OCI-LY3 (cell line): ENCODE measurements at regions not wholly inside any gene's neighbourhood (a gene's known extent, or its start where the extent isn't known, plus 50 kb on each side); places are given as distances from the start of the nearest gene placed in this dataset.
A peak's percentile ranks its signal among the peaks of the same experiment; 100 is the strongest.

ENCODE experiments used
- H2AFZ ChIP-seq: fragments of 200-600, 300-600 bp; shearing (Covaris generic); 2 replicates; pipeline ENCODE4 v1.6.0; 2014; ENCODE audit warnings: antibody characterized with exemption, low read depth, low read length
- H3K27ac ChIP-seq: fragments of 200-600, 300-600 bp; sonication (generic); 2 replicates; pipeline ENCODE4 v1.5.1; 2014; ENCODE audit warnings: mild to moderate bottlenecking, low read length, moderate library complexity, mixed read lengths
- H3K27me3 ChIP-seq: fragments of 200-600, 300-600 bp; sonication (generic); 2 replicates; pipeline ENCODE4 v1.6.1; 2014; ENCODE audit warnings: low read depth, low read length, mixed read lengths
- H3K36me3 ChIP-seq: fragments of 200-600, 300-600 bp; sonication (generic); replicated peaks from 2 replicates; pipeline ENCODE3; 2014; ENCODE audit warnings: low read depth, low read length, mixed read lengths
- H3K4me1 ChIP-seq: fragments of 300-600, 200-600 bp; sonication (generic); 2 replicates; pipeline ENCODE4 v1.6.1; 2014; ENCODE audit warnings: low read length, mixed read lengths
- H3K4me2 ChIP-seq: fragments of 200-600, 300-600 bp; sonication (generic); 2 replicates; pipeline ENCODE4 v1.6.1; 2014; ENCODE audit warnings: low read length, mixed read lengths
- H3K4me3 ChIP-seq: fragments of 300-600, 200-600 bp; sonication (generic); 2 replicates; pipeline ENCODE4 v1.5.1; 2014; ENCODE audit warnings: antibody characterized with exemption, mild to moderate bottlenecking, low read length, moderate library complexity
- H3K79me2 ChIP-seq: fragments of 300-600, 200-600 bp; shearing (Covaris generic); 2 replicates; pipeline ENCODE4 v1.6.1; 2014; ENCODE audit warnings: mild to moderate bottlenecking, low read length, mixed read lengths
- H3K9ac ChIP-seq: fragments of 300-600, 200-600 bp; shearing (Covaris generic); 2 replicates; pipeline ENCODE4 v1.6.0; 2014; ENCODE audit warnings: mild to moderate bottlenecking, low read length, moderate library complexity
- H3K9me3 ChIP-seq: fragments of 200-600, 300-600 bp; shearing (Covaris generic); 2 replicates; pipeline ENCODE4 v1.6.1; 2014; ENCODE audit warnings: low read length, mixed read lengths; ENCODE audit not compliant: insufficient read depth
- H4K20me1 ChIP-seq: fragments of 200-600, 300-600 bp; sonication (generic); 2 replicates; pipeline ENCODE4 v1.6.1; 2016; ENCODE audit warnings: low read length, mixed read lengths; ENCODE audit not compliant: insufficient read depth
- EZH2phosphoT487 ChIP-seq: fragments of 200-600 bp; shearing (Covaris generic); IDR thresholded peaks from 2 replicates; pipeline ENCODE4 v1.6.1; 2018; ENCODE audit warnings: antibody characterized with exemption, mixed run types, low read depth
- TF ChIP-seq, protein P1 (sequence below): fragments of 200-600, 300-600 bp; sonication (generic); IDR thresholded peaks from 2 replicates; pipeline ENCODE4 v1.5.1; 2014; ENCODE audit warnings: antibody characterized with exemption, low read length, low read depth

DNA sequence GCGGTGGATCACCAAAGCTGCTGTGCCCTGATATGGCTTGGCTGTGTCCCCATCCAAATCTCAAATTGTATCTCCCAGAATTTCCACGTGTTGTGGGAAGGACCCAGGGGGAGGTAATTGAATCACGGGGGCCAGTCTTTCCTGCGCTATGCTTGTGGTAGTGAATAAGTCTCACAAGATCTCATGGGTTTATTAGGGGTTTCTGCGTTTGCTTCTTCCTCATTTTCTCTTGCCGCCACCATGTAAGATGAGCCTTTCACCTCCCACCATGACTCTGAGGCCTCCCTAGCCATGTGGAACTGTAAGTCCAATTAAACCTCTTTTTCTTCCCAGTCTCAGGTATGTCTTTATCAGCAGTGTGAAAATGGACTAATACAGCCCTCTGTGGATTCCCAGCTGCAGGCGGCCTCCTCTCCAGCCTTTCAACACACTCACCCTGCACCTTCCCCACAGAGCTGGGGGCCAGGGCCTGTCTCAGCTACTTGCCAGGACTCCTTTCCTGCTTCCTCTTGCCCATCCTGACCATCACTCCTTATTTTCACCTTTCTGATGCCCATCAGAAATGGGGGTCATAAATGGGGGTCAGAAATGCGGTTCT is 57.2 kb upstream of the TOMM7 start:
- Histone ChIP-seq H3K9ac (no peak overlapping the region), H3K9me3 (no peaks in the 10 kb centered on the region)

DNA sequence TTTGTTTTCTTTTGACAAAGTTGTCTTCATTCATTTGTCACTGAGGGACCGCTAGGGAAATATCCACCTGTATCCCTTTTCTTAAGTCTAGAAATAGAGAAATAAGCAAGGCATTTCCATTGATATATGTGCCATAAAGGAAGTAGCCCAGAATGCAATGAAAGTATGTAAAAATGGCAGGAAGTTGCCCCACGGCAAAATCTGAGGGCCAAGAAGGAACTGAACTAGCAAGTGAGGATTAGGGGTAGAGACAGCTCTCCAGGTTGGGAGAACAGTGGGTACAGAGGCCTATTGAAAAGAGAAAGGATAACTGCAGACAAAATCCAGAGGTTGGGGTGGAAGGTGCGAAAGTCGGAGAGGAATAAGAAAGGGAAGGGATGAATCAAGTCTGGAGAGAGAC is 56.6 kb upstream of the TOMM7 start:
- no peak overlapping the region for H3K4me3 ChIP-seq
- 0 out of 2 replicates have a peak overlapping the region, but pooled peaks have one; percentile 39 for H2AFZ ChIP-seq
- no peaks in the 10 kb centered on the region for H4K20me1 ChIP-seq
- H3K9ac ChIP-seq, result no peak overlapping the region
- no peaks in the 10 kb centered on the region for H3K79me2 ChIP-seq
- TF ChIP-seq EZH2phosphoT487, result no peak
- TF ChIP-seq, protein P1, sequence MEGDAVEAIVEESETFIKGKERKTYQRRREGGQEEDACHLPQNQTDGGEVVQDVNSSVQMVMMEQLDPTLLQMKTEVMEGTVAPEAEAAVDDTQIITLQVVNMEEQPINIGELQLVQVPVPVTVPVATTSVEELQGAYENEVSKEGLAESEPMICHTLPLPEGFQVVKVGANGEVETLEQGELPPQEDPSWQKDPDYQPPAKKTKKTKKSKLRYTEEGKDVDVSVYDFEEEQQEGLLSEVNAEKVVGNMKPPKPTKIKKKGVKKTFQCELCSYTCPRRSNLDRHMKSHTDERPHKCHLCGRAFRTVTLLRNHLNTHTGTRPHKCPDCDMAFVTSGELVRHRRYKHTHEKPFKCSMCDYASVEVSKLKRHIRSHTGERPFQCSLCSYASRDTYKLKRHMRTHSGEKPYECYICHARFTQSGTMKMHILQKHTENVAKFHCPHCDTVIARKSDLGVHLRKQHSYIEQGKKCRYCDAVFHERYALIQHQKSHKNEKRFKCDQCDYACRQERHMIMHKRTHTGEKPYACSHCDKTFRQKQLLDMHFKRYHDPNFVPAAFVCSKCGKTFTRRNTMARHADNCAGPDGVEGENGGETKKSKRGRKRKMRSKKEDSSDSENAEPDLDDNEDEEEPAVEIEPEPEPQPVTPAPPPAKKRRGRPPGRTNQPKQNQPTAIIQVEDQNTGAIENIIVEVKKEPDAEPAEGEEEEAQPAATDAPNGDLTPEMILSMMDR, result no peak
- H3K4me1 ChIP-seq, result peaks cover 15% of the 10 kb centered on the region
- no peak overlapping the region for H3K27ac ChIP-seq
- no peaks in the 10 kb centered on the region for H3K9me3 ChIP-seq
- H3K36me3 ChIP-seq, result no peaks in the 10 kb centered on the region
- no peaks in the 10 kb centered on the region for H3K27me3 ChIP-seq
- no peak overlapping the region for H3K4me2 ChIP-seq

More for the DNA sequence above, 57.2 kb upstream of the TOMM7 start:
- Histone ChIP-seq H3K36me3 (no peaks in the 10 kb centered on the region), H3K27me3 (no peaks in the 10 kb centered on the region), H3K4me2 (no peak overlapping the region), H3K4me1 (peaks cover 21% of the 10 kb centered on the region), H3K79me2 (no peaks in the 10 kb centered on the region), H3K4me3 (no peak overlapping the region), H4K20me1 (no peaks in the 10 kb centered on the region), H3K27ac (no peak overlapping the region), H2AFZ (0 out of 2 replicates have a peak overlapping the region, but pooled peaks have one; percentile 39)
- TF ChIP-seq, protein P1, result no peak
- no peak for TF ChIP-seq EZH2phosphoT487

DNA sequence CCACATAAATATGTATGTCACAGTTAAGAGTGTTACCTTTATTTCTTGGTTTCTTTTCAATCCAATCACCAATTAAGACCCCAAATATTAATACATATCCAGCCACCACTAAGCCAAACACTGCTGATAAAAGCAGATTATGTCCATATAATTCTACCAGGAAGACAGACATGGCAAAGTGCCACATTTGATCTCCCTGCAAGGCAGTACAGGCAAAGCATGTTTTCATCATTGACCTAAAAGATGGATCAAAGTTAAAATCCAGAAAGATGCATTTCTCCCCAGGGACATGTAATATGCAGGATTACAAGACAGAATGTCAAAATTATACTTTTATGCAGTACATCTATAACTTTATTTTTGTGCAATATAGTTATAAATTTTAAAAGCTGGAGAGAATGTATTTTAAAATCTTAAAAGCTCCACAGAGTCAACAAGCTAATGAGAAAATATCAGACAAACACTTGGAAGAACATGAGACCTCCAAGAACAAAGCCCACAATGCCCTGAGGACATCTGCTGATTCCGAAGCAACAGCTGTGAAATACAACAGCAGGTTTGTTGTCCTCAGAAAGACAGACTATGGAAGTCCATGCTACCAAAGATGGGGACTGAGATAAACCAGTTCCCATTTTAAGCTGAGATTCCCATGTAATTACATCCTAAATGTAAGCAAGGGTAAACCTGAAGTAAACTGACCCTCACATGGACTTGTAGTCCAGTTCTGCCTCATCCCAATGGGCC is 54.5 kb upstream of the TOMM7 start:
- H3K9me3 ChIP-seq, result no peaks in the 10 kb centered on the region
- H3K4me1 ChIP-seq, result peaks cover 14% of the 10 kb centered on the region
- H3K4me2 ChIP-seq, result no peak overlapping the region
- H4K20me1 ChIP-seq, result no peaks in the 10 kb centered on the region
- no peak for TF ChIP-seq EZH2phosphoT487
- TF ChIP-seq, protein P1, result no peak
- no peaks in the 10 kb centered on the region for H3K27me3 ChIP-seq
- no peak overlapping the region for H2AFZ ChIP-seq
- H3K9ac ChIP-seq, result no peak overlapping the region
- no peaks in the 10 kb centered on the region for H3K79me2 ChIP-seq
- H3K4me3 ChIP-seq, result no peak overlapping the region
- no peak overlapping the region for H3K27ac ChIP-seq
- H3K36me3 ChIP-seq, result no peaks in the 10 kb centered on the region

DNA sequence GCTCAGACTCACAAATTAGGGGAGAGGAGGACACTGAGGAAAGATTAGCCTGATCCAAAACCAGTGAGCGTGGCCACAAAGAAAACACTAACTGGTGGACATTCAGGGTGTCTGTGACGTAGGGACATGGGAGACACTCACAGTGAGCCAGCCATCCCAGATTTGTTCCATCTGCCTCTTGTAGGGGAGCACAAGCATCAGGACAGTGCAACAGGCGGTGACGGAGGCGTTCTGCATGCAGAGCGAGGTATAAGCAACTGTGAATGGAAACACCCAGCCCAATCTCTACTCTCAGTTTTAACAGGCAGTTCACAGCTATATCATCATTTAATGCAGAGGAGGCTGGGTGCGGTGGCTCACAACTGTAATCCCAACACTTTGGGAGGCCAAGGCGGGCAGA is 52.8 kb upstream of the TOMM7 start:
- Histone ChIP-seq H3K27me3 (no peaks in the 10 kb centered on the region), H3K27ac (no peak overlapping the region), H2AFZ (no peak overlapping the region), H3K79me2 (no peaks in the 10 kb centered on the region), H3K4me2 (no peak overlapping the region), H3K36me3 (no peaks in the 10 kb centered on the region), H3K4me3 (no peak overlapping the region), H3K9me3 (no peaks in the 10 kb centered on the region), H3K9ac (no peak overlapping the region), H4K20me1 (no peaks in the 10 kb centered on the region), H3K4me1 (peaks cover 22% of the 10 kb centered on the region)
- no peak for TF ChIP-seq EZH2phosphoT487
- TF ChIP-seq, protein P1, result no peak
